SK-N-MC (cell line): ENCODE measurements at regions not wholly inside any gene's neighbourhood (a gene's known extent, or its start where the extent isn't known, plus 50 kb on each side); places are given as distances from the start of the nearest gene placed in this dataset.

Experiments
- EZH2 ChIP-seq: fragments of 200-600 bp; sonication (generic); IDR thresholded peaks from one replicate; pipeline ENCODE4 v1.6.1; 2017; ENCODE audit warnings: antibody characterized with exemption
- POLR2AphosphoS5 ChIP-seq: IDR thresholded peaks from 2 replicates; pipeline ENCODE4 v1.6.1; 2012; ENCODE audit warnings: mild to moderate bottlenecking, low read depth, low read length, borderline replicate concordance

- TF ChIP-seq EZH2 (no peak), POLR2AphosphoS5 (no peak)
Measured at GRCh38 chr17:36881323-36881722, 56.0 kb upstream of the LHX1 start.
